RWPE2 (cell line): ENCODE measurements at regions not wholly inside any gene's neighbourhood (a gene's known extent, or its start where the extent isn't known, plus 50 kb on each side); places are given as distances from the start of the nearest gene placed in this dataset.

Experiments
- ATAC-seq: fragments of 200-7000 bp; cut with Tn5 transposase; 3 replicates; pipeline ENCODE4 v1.9.1; 2021; ENCODE audit warnings: low read depth
- DNase-seq: peaks from one replicate; pipeline ENCODE4 v3.0.0-alpha.2; 2020; ENCODE audit warnings: low spot score
- H3K27ac ChIP-seq: fragments of 450-650 bp; 2 replicates; pipeline ENCODE4 v1.5.1; 2017; ENCODE audit warnings: mild to moderate bottlenecking; ENCODE audit not compliant: poor library complexity, severe bottlenecking
- H3K27me3 ChIP-seq: fragments of 250-450 bp; sonication (Bioruptor Pico); 2 replicates; pipeline ENCODE4 v1.5.1; 2021; ENCODE audit warnings: mild to moderate bottlenecking, moderate library complexity; ENCODE audit not compliant: insufficient read depth, poor library complexity, severe bottlenecking
- H3K36me3 ChIP-seq: fragments of 250-450 bp; sonication (Bioruptor Pico); 2 replicates; pipeline ENCODE4 v1.5.1; 2020; ENCODE audit warnings: low read depth, mild to moderate bottlenecking, moderate library complexity
- H3K4me1 ChIP-seq: fragments of 250-450 bp; sonication (Bioruptor Pico); 2 replicates; pipeline ENCODE4 v1.5.1; 2021; ENCODE audit warnings: mild to moderate bottlenecking, moderate library complexity; ENCODE audit not compliant: insufficient read depth, poor library complexity, severe bottlenecking
- H3K4me3 ChIP-seq: fragments of 250-450 bp; sonication (Bioruptor Pico); 2 replicates; pipeline ENCODE4 v1.5.1; 2021; ENCODE audit warnings: mild to moderate bottlenecking, moderate library complexity; ENCODE audit not compliant: severe bottlenecking
- H3K9me3 ChIP-seq: fragments of 250-450 bp; sonication (Bioruptor Pico); 2 replicates; pipeline ENCODE4 v1.5.1; 2021; ENCODE audit warnings: mild to moderate bottlenecking, moderate library complexity; ENCODE audit not compliant: severe bottlenecking
- TF ChIP-seq, protein P1 (sequence below): fragments of 450-650 bp; IDR thresholded peaks from one replicate; pipeline ENCODE4 v1.5.1; 2017; ENCODE audit warnings: mild to moderate bottlenecking, moderate library complexity; ENCODE audit not compliant: poor library complexity, severe bottlenecking

DNA sequence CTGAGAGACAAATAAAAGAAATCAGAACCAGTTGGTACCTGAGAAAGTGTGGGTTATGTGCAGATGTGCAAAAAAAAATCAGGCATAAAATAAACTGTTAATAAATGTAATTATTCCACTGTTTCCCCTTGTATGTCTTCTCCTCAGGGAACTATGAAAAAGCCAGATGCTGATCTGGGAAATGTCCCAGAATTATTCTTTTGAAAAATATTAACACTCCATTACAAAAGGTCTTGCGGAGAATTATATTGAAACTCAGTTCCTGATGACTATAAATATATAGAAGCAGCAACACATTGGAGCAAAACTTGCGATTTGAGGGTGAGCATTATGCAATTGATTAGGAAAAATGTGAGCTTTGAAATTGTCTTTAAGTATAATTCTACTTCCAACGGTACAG is 433.3 kb upstream of the KLF12 start:
- ATAC-seq, result no peak
- H3K4me1 ChIP-seq, result no peaks in the 10 kb centered on the region

DNA sequence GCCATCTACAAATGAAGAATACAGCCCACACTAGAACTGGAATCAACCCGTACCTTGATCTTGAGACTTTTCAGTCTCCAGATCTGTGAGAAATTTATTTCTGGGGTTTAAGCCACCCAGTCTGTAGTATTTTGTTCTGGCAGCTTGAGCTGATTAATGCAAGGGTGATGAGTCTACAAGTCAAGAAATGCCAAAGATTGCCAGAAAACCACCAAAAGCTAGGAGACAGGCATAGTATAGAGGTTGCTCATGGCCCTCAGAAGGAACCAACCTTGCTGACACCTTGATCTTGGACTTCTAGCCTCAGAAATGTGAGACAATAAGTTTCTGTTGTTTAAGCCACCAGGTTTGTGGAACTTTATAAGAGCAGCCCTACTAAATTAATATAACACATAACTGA is 428.2 kb upstream of the KLF12 start:
- no peak overlapping the region for H3K27ac ChIP-seq
- H3K9me3 ChIP-seq, result no peaks in the 10 kb centered on the region
- no peak overlapping the region for H3K4me3 ChIP-seq
- TF ChIP-seq, protein P1, sequence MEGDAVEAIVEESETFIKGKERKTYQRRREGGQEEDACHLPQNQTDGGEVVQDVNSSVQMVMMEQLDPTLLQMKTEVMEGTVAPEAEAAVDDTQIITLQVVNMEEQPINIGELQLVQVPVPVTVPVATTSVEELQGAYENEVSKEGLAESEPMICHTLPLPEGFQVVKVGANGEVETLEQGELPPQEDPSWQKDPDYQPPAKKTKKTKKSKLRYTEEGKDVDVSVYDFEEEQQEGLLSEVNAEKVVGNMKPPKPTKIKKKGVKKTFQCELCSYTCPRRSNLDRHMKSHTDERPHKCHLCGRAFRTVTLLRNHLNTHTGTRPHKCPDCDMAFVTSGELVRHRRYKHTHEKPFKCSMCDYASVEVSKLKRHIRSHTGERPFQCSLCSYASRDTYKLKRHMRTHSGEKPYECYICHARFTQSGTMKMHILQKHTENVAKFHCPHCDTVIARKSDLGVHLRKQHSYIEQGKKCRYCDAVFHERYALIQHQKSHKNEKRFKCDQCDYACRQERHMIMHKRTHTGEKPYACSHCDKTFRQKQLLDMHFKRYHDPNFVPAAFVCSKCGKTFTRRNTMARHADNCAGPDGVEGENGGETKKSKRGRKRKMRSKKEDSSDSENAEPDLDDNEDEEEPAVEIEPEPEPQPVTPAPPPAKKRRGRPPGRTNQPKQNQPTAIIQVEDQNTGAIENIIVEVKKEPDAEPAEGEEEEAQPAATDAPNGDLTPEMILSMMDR, result no peak
- H3K27me3 ChIP-seq, result no peaks in the 10 kb centered on the region
- H3K36me3 ChIP-seq, result no peaks in the 10 kb centered on the region
- no peaks in the 10 kb centered on the region for H3K4me1 ChIP-seq
- no peak for ATAC-seq
- no peak for DNase-seq

More for the DNA sequence above, 433.3 kb upstream of the KLF12 start:
- DNase-seq, result no peak
- TF ChIP-seq, protein P1, result no peak
- no peak overlapping the region for H3K4me3 ChIP-seq
- H3K27me3 ChIP-seq, result no peaks in the 10 kb centered on the region
- no peaks in the 10 kb centered on the region for H3K9me3 ChIP-seq
- H3K27ac ChIP-seq, result no peak overlapping the region
- no peaks in the 10 kb centered on the region for H3K36me3 ChIP-seq

DNA sequence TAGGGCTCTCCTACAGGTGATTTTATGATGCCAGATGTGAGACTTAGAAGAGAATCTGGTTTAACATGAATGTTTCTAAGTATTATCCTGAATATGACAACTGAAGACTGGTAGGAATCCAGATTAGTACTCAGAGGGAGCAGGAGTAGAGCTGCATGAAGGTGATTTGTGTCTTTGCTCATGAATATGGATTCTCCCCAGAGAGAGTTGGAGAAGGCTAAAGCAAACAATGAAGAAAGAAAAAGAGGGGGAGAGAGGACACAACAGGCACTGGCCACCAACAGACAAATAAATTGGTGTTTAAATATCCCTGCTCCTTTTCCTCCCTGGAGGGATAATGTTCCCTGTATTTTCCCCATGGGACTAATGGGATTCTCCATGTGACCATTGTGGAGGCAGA is 427.0 kb upstream of the KLF12 start:
- Histone ChIP-seq H3K9me3 (no peaks in the 10 kb centered on the region), H3K36me3 (no peaks in the 10 kb centered on the region), H3K4me3 (no peak overlapping the region), H3K27ac (no peak overlapping the region), H3K27me3 (no peaks in the 10 kb centered on the region), H3K4me1 (no peaks in the 10 kb centered on the region)
- ATAC-seq (no peak), DNase-seq (no peak)
- TF ChIP-seq, protein P1, result no peak

DNA sequence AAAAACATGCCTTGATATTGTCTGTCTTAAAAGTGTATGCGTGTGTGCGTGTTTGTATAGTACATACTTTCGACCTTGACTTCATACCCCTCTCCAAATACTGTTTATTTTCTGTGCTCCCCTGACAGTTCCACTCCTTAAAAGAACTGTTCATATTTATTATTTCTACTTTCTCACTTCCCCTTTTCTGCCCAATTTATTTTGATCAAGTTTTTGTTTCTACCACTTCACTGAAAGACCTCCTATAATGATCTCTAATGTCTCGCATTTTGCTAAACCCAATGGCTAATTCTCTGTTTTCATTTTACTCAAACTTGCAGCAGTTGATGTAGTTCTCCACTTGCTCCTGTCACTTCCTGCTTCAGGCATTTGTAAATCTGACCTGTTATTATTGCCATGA is 426.1 kb upstream of the KLF12 start:
- no peaks in the 10 kb centered on the region for H3K9me3 ChIP-seq
- no peaks in the 10 kb centered on the region for H3K36me3 ChIP-seq
- TF ChIP-seq, protein P1, result no peak
- no peak overlapping the region for H3K27ac ChIP-seq
- DNase-seq (no peak), ATAC-seq (no peak)
- no peak overlapping the region for H3K4me3 ChIP-seq
- no peaks in the 10 kb centered on the region for H3K27me3 ChIP-seq
- no peaks in the 10 kb centered on the region for H3K4me1 ChIP-seq

DNA sequence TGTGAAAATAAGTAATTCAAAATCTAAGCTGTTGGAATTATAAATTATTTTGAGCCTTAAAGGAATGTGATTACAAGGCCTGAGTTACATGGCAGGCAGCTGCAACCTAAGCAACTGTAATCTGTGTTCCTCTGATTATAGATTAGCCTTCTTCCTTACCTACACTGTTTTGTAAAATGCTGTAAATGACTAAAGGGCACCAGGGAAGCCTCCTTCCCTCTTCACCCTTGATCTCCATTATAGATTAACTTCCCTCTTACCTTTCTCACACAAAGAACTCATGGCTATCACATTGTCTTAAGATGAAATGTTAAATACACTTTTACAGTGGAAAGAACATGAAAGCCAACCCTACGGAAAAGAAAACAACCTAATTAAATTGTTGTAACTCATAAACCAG is 423.7 kb upstream of the KLF12 start:
- no peaks in the 10 kb centered on the region for H3K9me3 ChIP-seq
- H3K4me3 ChIP-seq, result no peak overlapping the region
- DNase-seq (no peak), ATAC-seq (no peak)
- H3K36me3 ChIP-seq, result no peaks in the 10 kb centered on the region
- TF ChIP-seq, protein P1, result no peak
- no peak overlapping the region for H3K27ac ChIP-seq
- no peaks in the 10 kb centered on the region for H3K4me1 ChIP-seq
- H3K27me3 ChIP-seq, result no peaks in the 10 kb centered on the region
